Spleen (tissue), 11 donors: ENCODE measurements at regions not wholly inside any gene's neighbourhood (a gene's known extent, or its start where the extent isn't known, plus 50 kb on each side); places are given as distances from the start of the nearest gene placed in this dataset.

Experiments
- DNase-seq: peaks from one replicate; pipeline ENCODE4 v3.0.0-alpha.2; 2020
- H3K27ac ChIP-seq, 8 donors: fragments of 200-600 bp; sonication (generic) in 7 of 8; 1 replicate in 4 of 8; 2 replicates in 4 of 8; pipeline versions ENCODE4 v1.5.0 to v1.8.0; 2016 to 2021; ENCODE audit warnings: inconsistent platforms in 4 of 8, mild to moderate bottlenecking in 4 of 8, moderate library complexity in 1 of 8
- H3K27me3 ChIP-seq, 7 donors: fragments of 200-600 bp; sonication (generic) in 6 of 7; replicated peaks in 1 of 7; 1 replicate in 4 of 7; 2 replicates in 3 of 7; pipeline versions ENCODE4 v1.5.0 to v1.8.0; 2016 to 2021; ENCODE audit warnings: inconsistent platforms in 3 of 7, mild to moderate bottlenecking in 1 of 7
- H3K36me3 ChIP-seq, 6 donors: fragments of 200-600 bp; sonication (generic) in 5 of 6; 1 replicate in 4 of 6; 2 replicates in 2 of 6; pipeline versions ENCODE4 v1.5.0 to v1.8.0; 2016 to 2021; ENCODE audit warnings: inconsistent platforms in 2 of 6
- H3K4me1 ChIP-seq, 6 donors: fragments of 200-600 bp; sonication (generic) in 5 of 6; 1 replicate in 3 of 6; 2 replicates in 3 of 6; pipeline versions ENCODE4 v1.5.0 to v1.8.0; 2016 to 2021; ENCODE audit warnings: inconsistent platforms in 3 of 6
- H3K4me3 ChIP-seq, 8 donors: fragments of 200-600 bp; sonication (generic) in 7 of 8; 1 replicate in 4 of 8; 2 replicates in 4 of 8; pipeline versions ENCODE4 v1.5.0 to v1.8.0; 2016 to 2021; ENCODE audit warnings: inconsistent platforms in 4 of 8, mild to moderate bottlenecking in 4 of 8, moderate library complexity in 2 of 8
- H3K9me3 ChIP-seq, 8 donors: fragments of 200-600 bp; sonication (generic) in 7 of 8; 1 replicate in 4 of 8; 2 replicates in 4 of 8; pipeline versions ENCODE4 v1.5.0 to v1.8.0; 2016 to 2021; ENCODE audit warnings: inconsistent platforms in 4 of 8
- POLR2A ChIP-seq, 3 donors: fragments of 450-650 bp; IDR thresholded peaks; one replicate each; pipeline ENCODE4 v1.5.1; 2017; ENCODE audit warnings: antibody characterized with exemption in 3 of 3, mild to moderate bottlenecking in 1 of 3
- POLR2AphosphoS5 ChIP-seq, 3 donors: sonication (generic); formaldehyde crosslinking; IDR thresholded peaks; one replicate each; pipeline ENCODE4 v1.5.1; 2017; ENCODE audit warnings: antibody characterized with exemption in 3 of 3
- WGBS, 5 donors: extraction: QIAGEN DNeasy Blood & Tissue Kit in 3 of 5; methylation state at CpG; one replicate each; pipeline versions ENCODE4 v1.1.5 to v1.1.7; 2013 to 2018; 5-methylcytosine and 5-hydroxymethylcytosine counted together
- intact Hi-C: fragments of 100-400 bp; cut with DNase I; formaldehyde crosslinking; loops from one replicate; pipeline ENCODE4 v1.15.0; 2023; ENCODE audit warnings: low total_unique reads
- TF ChIP-seq, protein P1 (sequence below), 11 experiments: fragments of 200-600 bp in 7 of 11; fragments of 450-650 bp in 4 of 11; sonication (generic) in 4 of 11; IDR thresholded peaks in 8 of 11; conservative IDR thresholded peaks in 3 of 11; 1 replicate in 7 of 11; 2 replicates in 4 of 11; pipeline versions ENCODE4 v1.4.0 to v1.8.0; 2016 to 2021; ENCODE audit warnings: antibody characterized with exemption in 11 of 11, inconsistent platforms in 4 of 11, mild to moderate bottlenecking in 1 of 11
- donor health status: healthy with polysubstance abuse.
- donor health status: DM: no; HTN: no; CAD: no; lungs with moderate emphysema.
- donor health status: DM: no; HTN: no; CAD: no.
- donor health status: Bipolar disorder and iron deficiency.
- donor health status: healthy.
- donor health status: DM: no; HTN: no; CAD: no.
- donor health status: DM: yes; HTN: yes; CAD: no.

GRCh38 chr3:103349760-103350159, 914.9 kb downstream of the ZPLD1 start:
- H3K27ac ChIP-seq, result no peak overlapping the region
- H3K4me3 ChIP-seq, result no peak overlapping the region
- H3K27me3 ChIP-seq, result no peaks in the 10 kb centered on the region
- H3K9me3 ChIP-seq, result no peaks in the 10 kb centered on the region
- 81 to 92% (median 87%) methylated on average over 4 of the region's 4 CpGs for whole genome bisulfite sequencing, 5 donors
- no peaks in the 10 kb centered on the region for H3K36me3 ChIP-seq
- TF ChIP-seq POLR2A (IDR thresholded peaks at IDR 0.05), result no peak
- TF ChIP-seq, protein P1, sequence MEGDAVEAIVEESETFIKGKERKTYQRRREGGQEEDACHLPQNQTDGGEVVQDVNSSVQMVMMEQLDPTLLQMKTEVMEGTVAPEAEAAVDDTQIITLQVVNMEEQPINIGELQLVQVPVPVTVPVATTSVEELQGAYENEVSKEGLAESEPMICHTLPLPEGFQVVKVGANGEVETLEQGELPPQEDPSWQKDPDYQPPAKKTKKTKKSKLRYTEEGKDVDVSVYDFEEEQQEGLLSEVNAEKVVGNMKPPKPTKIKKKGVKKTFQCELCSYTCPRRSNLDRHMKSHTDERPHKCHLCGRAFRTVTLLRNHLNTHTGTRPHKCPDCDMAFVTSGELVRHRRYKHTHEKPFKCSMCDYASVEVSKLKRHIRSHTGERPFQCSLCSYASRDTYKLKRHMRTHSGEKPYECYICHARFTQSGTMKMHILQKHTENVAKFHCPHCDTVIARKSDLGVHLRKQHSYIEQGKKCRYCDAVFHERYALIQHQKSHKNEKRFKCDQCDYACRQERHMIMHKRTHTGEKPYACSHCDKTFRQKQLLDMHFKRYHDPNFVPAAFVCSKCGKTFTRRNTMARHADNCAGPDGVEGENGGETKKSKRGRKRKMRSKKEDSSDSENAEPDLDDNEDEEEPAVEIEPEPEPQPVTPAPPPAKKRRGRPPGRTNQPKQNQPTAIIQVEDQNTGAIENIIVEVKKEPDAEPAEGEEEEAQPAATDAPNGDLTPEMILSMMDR (IDR thresholded peaks at IDR 0.05 in 8 of 11, conservative IDR thresholded peaks at IDR 0.05 in 3 of 11), result no peak
- no peak for TF ChIP-seq POLR2AphosphoS5 (IDR thresholded peaks at IDR 0.05)
- intact Hi-C loops, result no loop called here
- DNase-seq, result no peak
- no peaks in the 10 kb centered on the region for H3K4me1 ChIP-seq

GRCh38 chr3:103365467-103365866, 930.7 kb downstream of the ZPLD1 start:
- Histone ChIP-seq H3K27me3 (no peaks in the 10 kb centered on the region), H3K27ac (no peak overlapping the region), H3K4me1 (no peaks in the 10 kb centered on the region), H3K36me3 (no peaks in the 10 kb centered on the region), H3K9me3 (no peaks in the 10 kb centered on the region), H3K4me3 (no peak overlapping the region)
- intact Hi-C loops, result no loop called here
- TF ChIP-seq, protein P1 (IDR thresholded peaks at IDR 0.05 in 8 of 11, conservative IDR thresholded peaks at IDR 0.05 in 3 of 11), result no peak
- no peak for DNase-seq
- 54 to 71% (median 67%) methylated on average over 1 of the region's 1 CpG for WGBS, 5 donors

GRCh38 chr3:103367481-103367880, 932.7 kb downstream of the ZPLD1 start:
- H3K27ac ChIP-seq, result no peak overlapping the region

GRCh38 chr3:103371411-103371810, 936.6 kb downstream of the ZPLD1 start:
- Histone ChIP-seq H3K27ac (no peak overlapping the region), H3K36me3 (no peaks in the 10 kb centered on the region), H3K4me1 (no peaks in the 10 kb centered on the region), H3K4me3 (no peak overlapping the region), H3K9me3 (peaks cover 0 to 3% (median 0%) of the 10 kb centered on the region in 8 donors), H3K27me3 (no peaks in the 10 kb centered on the region)
- TF ChIP-seq POLR2A (IDR thresholded peaks at IDR 0.05) (no peak), POLR2AphosphoS5 (IDR thresholded peaks at IDR 0.05) (no peak)
- TF ChIP-seq, protein P1 (IDR thresholded peaks at IDR 0.05 in 8 of 11, conservative IDR thresholded peaks at IDR 0.05 in 3 of 11), result no peak
- no peak for DNase-seq
- WGBS, 5 donors, result 7 to 71% (median 59%) methylated on average over 1 of the region's 1 CpG
- intact Hi-C loops, result no loop called here

More at GRCh38 chr3:103367481-103367880, 932.7 kb downstream of the ZPLD1 start:
- WGBS, 5 donors, result 83 to 93% (median 92%) methylated on average over 3 of the region's 3 CpGs
- Histone ChIP-seq H3K4me3 (no peak overlapping the region), H3K9me3 (no peaks in the 10 kb centered on the region), H3K27me3 (no peaks in the 10 kb centered on the region), H3K36me3 (no peaks in the 10 kb centered on the region), H3K4me1 (no peaks in the 10 kb centered on the region)
- intact Hi-C loops, result no loop called here
- DNase-seq, result no peak
- TF ChIP-seq POLR2A (IDR thresholded peaks at IDR 0.05) (no peak), POLR2AphosphoS5 (IDR thresholded peaks at IDR 0.05) (no peak)
- TF ChIP-seq, protein P1 (IDR thresholded peaks at IDR 0.05 in 8 of 11, conservative IDR thresholded peaks at IDR 0.05 in 3 of 11), result no peak
